ENCODE measurements at regions not wholly inside any gene's neighbourhood (a gene's known extent, or its start where the extent isn't known, plus 50 kb on each side); places are given as distances from the start of the nearest gene placed in this dataset.

GRCh38 chr6:158876886-158877285 lies 57.7 kb upstream of the EZR start:
- TF ChIP-seq CTCF (IDR thresholded peaks at IDR 0.05) = no peak
- TF ChIP-seq ZBTB33 (IDR thresholded peaks at IDR 0.05; ENCODE audit: borderline replicate concordance, low read depth) = no peak
- TF ChIP-seq RAD21 (IDR thresholded peaks at IDR 0.05; ENCODE audit: low read length) = no peak
- no peak for TF ChIP-seq TEAD4 (IDR thresholded peaks at IDR 0.05; ENCODE audit: borderline replicate concordance, insufficient read depth)
- no peak for TF ChIP-seq REST (IDR thresholded peaks at IDR 0.05; ENCODE audit: low read depth, low read length)
- TF ChIP-seq POLR2AphosphoS5 (IDR thresholded peaks at IDR 0.05; ENCODE audit: low read depth, low read length) = no peak
- TF ChIP-seq EP300 (IDR thresholded peaks at IDR 0.05; ENCODE audit: borderline replicate concordance in 1 of 2, low read depth in 1 of 2, low read length in 1 of 2) = no peak
